Gastrocnemius medialis (tissue), 4 donors: ENCODE measurements at regions not wholly inside any gene's neighbourhood (a gene's known extent, or its start where the extent isn't known, plus 50 kb on each side); places are given as distances from the start of the nearest gene placed in this dataset.
"Not testable (repeated sequence)": the region's sequence is repeated elsewhere in the genome, so short reads cannot be mapped to it uniquely, and the experiment has no call there.

Source experiments
- ATAC-seq, 2 donors: fragments of 150-250 bp; one replicate each; pipeline ENCODE4 v1.9.1; 2016
- DNase-seq, 2 donors: peaks; one replicate each; pipeline ENCODE4 v3.0.0-alpha.2; 2019
- H3K27ac ChIP-seq, 4 donors: fragments of 200-600 bp; sonication (generic); 1 replicate in 1 of 4; 2 replicates in 3 of 4; pipeline ENCODE4 v1.5.1; 2016 to 2018; ENCODE audit warnings: mild to moderate bottlenecking in 2 of 4, moderate library complexity in 1 of 4
- H3K27me3 ChIP-seq, 3 donors: fragments of 200-600 bp; sonication (generic) in 2 of 3; 1 replicate in 1 of 3; 2 replicates in 2 of 3; pipeline versions ENCODE4 v1.5.1 to v1.6.0; 2016 to 2019; ENCODE audit warnings: mild to moderate bottlenecking in 1 of 3, moderate library complexity in 1 of 3
- H3K36me3 ChIP-seq, 2 donors: fragments of 200-600 bp; sonication (generic) in 1 of 2; one replicate each; pipeline ENCODE4 v1.5.1; 2017 to 2018
- H3K4me1 ChIP-seq, 2 donors: fragments of 200-600 bp; sonication (generic) in 1 of 2; one replicate each; pipeline ENCODE4 v1.5.1; 2016 to 2017; ENCODE audit warnings: mild to moderate bottlenecking in 2 of 2
- H3K4me3 ChIP-seq, 4 donors: fragments of 200-600 bp; sonication (generic) in 3 of 4; 1 replicate in 1 of 4; 2 replicates in 3 of 4; pipeline ENCODE4 v1.5.1; 2016 to 2019; ENCODE audit warnings: mild to moderate bottlenecking in 2 of 4
- H3K9me3 ChIP-seq, 3 donors: fragments of 200-600 bp; sonication (generic) in 2 of 3; 1 replicate in 1 of 3; 2 replicates in 2 of 3; pipeline ENCODE4 v1.5.1; 2016 to 2019
- POLR2A ChIP-seq, 2 donors: fragments of 450-650 bp; IDR thresholded peaks; one replicate each; pipeline ENCODE4 v1.6.1; 2017; ENCODE audit warnings: antibody characterized with exemption in 2 of 2, mild to moderate bottlenecking in 2 of 2, moderate library complexity in 2 of 2
- in situ Hi-C, 4 donors: fragments of 200-750 bp; cut with MboI; loops; one replicate each; pipeline versions ENCODE4 v1.15.0 to v1.8.0; 2017; ENCODE audit warnings: low sequenced_read_pairs in 4 of 4
- intact Hi-C: fragments of 100-400 bp; cut with DNase I; formaldehyde crosslinking; loops from one replicate; pipeline ENCODE4 v1.15.1; 2023; ENCODE audit warnings: low total_unique reads
- TF ChIP-seq, protein P1 (sequence below), 5 experiments: fragments of 450-650 bp in 3 of 5; fragments of 200-600 bp in 2 of 5; sonication (generic) in 2 of 5; IDR thresholded peaks in 4 of 5; conservative IDR thresholded peaks in 1 of 5; 1 replicate in 4 of 5; 2 replicates in 1 of 5; pipeline ENCODE4 v1.5.1; 2016 to 2019; ENCODE audit warnings: antibody characterized with exemption in 5 of 5, mild to moderate bottlenecking in 3 of 5, moderate library complexity in 3 of 5

DNA sequence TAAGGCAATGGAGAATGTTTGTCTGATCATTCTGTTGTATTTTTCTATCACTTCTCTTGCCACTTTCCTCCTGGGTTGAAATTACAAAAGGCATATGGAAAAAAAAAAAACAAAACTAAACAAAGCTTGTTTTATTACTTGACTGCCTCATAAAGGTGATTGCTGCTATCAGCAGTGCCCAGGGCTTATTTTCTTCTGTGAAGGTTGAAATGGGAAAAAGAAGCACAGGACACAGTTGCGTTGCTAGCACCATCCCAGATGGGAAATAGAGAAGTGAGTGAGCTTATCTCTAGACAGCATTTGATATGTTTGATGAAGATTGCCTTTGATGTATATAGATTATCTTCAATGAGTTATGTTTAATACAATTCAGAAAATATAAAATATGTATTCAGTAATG lies 633.8 kb upstream of the ZNF804A start:
- intact Hi-C loops: no loop called here

DNA sequence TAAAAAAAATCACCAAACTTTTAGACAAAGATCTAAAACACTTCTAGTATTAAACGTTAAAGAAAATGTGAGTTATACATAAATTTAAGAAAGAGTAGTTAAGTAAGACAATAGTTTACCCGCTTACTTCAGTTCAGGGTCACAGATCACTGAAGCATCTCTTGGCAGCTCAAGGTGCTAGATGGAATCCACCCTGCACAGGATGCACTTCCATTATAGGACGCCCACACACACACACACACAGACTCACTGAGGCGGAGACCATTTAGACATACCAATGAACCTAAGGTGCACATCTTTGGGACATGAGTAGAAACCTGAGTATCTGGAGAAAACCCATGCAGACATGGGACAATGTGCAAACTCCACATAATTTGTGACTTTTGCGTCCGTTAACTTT lies 630.6 kb upstream of the ZNF804A start:
- TF ChIP-seq POLR2A (IDR thresholded peaks at IDR 0.05): no peak
- TF ChIP-seq, protein P1, sequence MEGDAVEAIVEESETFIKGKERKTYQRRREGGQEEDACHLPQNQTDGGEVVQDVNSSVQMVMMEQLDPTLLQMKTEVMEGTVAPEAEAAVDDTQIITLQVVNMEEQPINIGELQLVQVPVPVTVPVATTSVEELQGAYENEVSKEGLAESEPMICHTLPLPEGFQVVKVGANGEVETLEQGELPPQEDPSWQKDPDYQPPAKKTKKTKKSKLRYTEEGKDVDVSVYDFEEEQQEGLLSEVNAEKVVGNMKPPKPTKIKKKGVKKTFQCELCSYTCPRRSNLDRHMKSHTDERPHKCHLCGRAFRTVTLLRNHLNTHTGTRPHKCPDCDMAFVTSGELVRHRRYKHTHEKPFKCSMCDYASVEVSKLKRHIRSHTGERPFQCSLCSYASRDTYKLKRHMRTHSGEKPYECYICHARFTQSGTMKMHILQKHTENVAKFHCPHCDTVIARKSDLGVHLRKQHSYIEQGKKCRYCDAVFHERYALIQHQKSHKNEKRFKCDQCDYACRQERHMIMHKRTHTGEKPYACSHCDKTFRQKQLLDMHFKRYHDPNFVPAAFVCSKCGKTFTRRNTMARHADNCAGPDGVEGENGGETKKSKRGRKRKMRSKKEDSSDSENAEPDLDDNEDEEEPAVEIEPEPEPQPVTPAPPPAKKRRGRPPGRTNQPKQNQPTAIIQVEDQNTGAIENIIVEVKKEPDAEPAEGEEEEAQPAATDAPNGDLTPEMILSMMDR (IDR thresholded peaks at IDR 0.05 in 4 of 5, conservative IDR thresholded peaks at IDR 0.05 in 1 of 5): no peak
- no peaks in the 10 kb centered on the region for H3K36me3 ChIP-seq
- in situ Hi-C loops: no loop called here

More for the DNA sequence above, 633.8 kb upstream of the ZNF804A start:
- no peaks in the 10 kb centered on the region for H3K9me3 ChIP-seq
- H3K4me3 ChIP-seq: no peak overlapping the region
- H3K36me3 ChIP-seq: no peaks in the 10 kb centered on the region
- TF ChIP-seq, protein P1 (IDR thresholded peaks at IDR 0.05 in 4 of 5, conservative IDR thresholded peaks at IDR 0.05 in 1 of 5): no peak
- no peak for TF ChIP-seq POLR2A (IDR thresholded peaks at IDR 0.05)
- ATAC-seq (no peak), DNase-seq (no peak)
- no peaks in the 10 kb centered on the region for H3K27me3 ChIP-seq
- H3K4me1 ChIP-seq: no peaks in the 10 kb centered on the region
- in situ Hi-C loops: no loop called here
- H3K27ac ChIP-seq: no peak overlapping the region

DNA sequence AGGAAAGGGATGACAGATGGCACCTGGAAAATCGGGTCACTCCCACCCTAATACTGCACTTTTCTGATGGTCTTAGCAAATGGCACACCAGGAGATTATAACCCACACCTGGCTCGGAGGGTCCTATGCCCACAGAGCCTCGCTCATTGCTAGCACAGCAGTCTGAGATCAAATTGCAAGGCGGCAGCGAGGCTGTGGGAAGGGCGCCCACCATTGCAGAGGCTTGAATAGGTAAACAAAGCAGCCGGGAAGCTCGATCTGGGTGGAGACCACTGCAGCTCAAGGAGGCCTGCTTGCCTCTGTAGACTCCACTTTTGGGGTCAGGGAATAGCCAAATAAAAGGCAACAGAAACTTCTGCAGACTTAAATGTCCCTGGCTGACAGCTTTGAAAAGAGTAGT lies 622.7 kb upstream of the ZNF804A start:
- H3K9me3 ChIP-seq, H3K27me3 ChIP-seq, H3K27ac ChIP-seq, H3K36me3 ChIP-seq, intact Hi-C loops, in situ Hi-C loops, ATAC-seq, H3K4me1 ChIP-seq, H3K4me3 ChIP-seq, DNase-seq: not testable (repeated sequence)

More for the DNA sequence above, 630.6 kb upstream of the ZNF804A start:
- no peak overlapping the region for H3K4me3 ChIP-seq
- no peaks in the 10 kb centered on the region for H3K9me3 ChIP-seq
- H3K27me3 ChIP-seq: no peaks in the 10 kb centered on the region
- ATAC-seq (no peak), DNase-seq (no peak)
- H3K4me1 ChIP-seq: no peaks in the 10 kb centered on the region
- intact Hi-C loops: no loop called here
- no peak overlapping the region for H3K27ac ChIP-seq

DNA sequence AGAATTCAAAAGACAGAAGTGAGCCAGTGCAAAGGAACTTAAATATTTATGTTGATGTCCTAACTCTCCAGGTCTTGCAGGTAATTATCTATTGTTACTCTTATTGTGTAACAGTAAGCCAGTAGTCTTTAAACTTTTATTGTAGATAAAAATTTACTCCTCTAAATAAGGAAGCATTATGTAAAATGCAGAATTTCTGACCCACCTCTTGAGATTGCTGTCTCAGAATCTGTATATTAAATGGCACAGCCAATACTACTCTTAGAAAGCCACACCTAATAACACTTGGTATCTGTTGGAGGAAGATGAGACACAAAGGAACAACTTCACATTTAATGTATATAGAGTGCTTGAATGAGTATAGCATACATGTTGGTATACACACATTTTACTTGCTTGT lies 613.5 kb upstream of the ZNF804A start:
- ATAC-seq (no peak), DNase-seq (no peak)
- H3K27me3 ChIP-seq: no peaks in the 10 kb centered on the region
- no peak for TF ChIP-seq POLR2A (IDR thresholded peaks at IDR 0.05)
- TF ChIP-seq, protein P1 (IDR thresholded peaks at IDR 0.05 in 4 of 5, conservative IDR thresholded peaks at IDR 0.05 in 1 of 5): no peak
- no peaks in the 10 kb centered on the region for H3K36me3 ChIP-seq
- intact Hi-C loops: no loop called here
- no peaks in the 10 kb centered on the region for H3K4me1 ChIP-seq
- H3K4me3 ChIP-seq: no peak overlapping the region
- peaks cover 0 to 4% (median 0%) of the 10 kb centered on the region in 3 donors for H3K9me3 ChIP-seq
- no peak overlapping the region for H3K27ac ChIP-seq
- in situ Hi-C loops: no loop called here

DNA sequence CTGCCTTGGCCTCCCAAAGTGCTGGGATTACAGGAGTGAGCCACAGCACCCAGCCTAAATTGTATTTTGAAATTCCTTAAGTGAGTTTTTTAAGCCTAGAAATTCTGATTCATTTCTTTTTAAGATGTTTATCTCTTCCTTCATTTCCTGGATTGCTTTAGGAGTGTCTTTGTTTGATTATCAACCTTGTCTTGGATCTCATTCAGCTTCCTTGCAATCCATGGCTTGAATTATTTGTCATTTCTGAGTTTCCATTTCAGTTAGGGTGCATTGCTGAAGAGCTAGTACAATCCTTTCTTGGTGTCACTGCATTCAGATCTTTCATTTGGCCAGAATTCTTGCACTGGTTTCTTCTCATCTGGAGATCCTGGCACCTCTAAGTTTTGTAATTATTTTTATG lies 606.4 kb upstream of the ZNF804A start:
- intact Hi-C loops (no loop called here), in situ Hi-C loops (no loop called here)
- Histone ChIP-seq H3K4me1 (peaks cover under 1 to 2% of the 10 kb centered on the region in 2 donors), H3K27me3 (no peaks in the 10 kb centered on the region), H3K36me3 (no peaks in the 10 kb centered on the region), H3K27ac (no peak overlapping the region), H3K4me3 (no peak overlapping the region), H3K9me3 (peaks cover 0 to 4% (median 0%) of the 10 kb centered on the region in 3 donors)
- ATAC-seq (no peak), DNase-seq (no peak)
- no peak for TF ChIP-seq POLR2A (IDR thresholded peaks at IDR 0.05)
- TF ChIP-seq, protein P1 (IDR thresholded peaks at IDR 0.05 in 4 of 5, conservative IDR thresholded peaks at IDR 0.05 in 1 of 5): no peak
